Loucy (cell line): ENCODE measurements at regions not wholly inside any gene's neighbourhood (a gene's known extent, or its start where the extent isn't known, plus 50 kb on each side); places are given as distances from the start of the nearest gene placed in this dataset.
A peak's percentile ranks its signal among the peaks of the same experiment; 100 is the strongest.

Experiments
- H2AFZ ChIP-seq: fragments of 200-600 bp; sonication (generic); 2 replicates; pipeline ENCODE4 v1.6.0; 2016; ENCODE audit warnings: antibody characterized with exemption, mild to moderate bottlenecking, low read length, moderate library complexity
- H3F3A ChIP-seq: fragments of 200-600 bp; 2 replicates; pipeline ENCODE4 v1.6.0; 2016; ENCODE audit warnings: antibody characterized with exemption, low read depth, mild to moderate bottlenecking
- H3K27me3 ChIP-seq: fragments of 200-600 bp; sonication (generic); 2 replicates; pipeline ENCODE4 v1.6.1; 2014; ENCODE audit warnings: low read length, mild to moderate bottlenecking; ENCODE audit not compliant: insufficient read depth, poor library complexity, severe bottlenecking
- H3K36me3 ChIP-seq: fragments of 200-600 bp; sonication (generic); 2 replicates; pipeline ENCODE4 v1.6.1; 2016; ENCODE audit warnings: low read length; ENCODE audit not compliant: insufficient read depth
- H3K4me1 ChIP-seq: fragments of 200-600 bp; sonication (generic); 2 replicates; pipeline ENCODE4 v1.5.1; 2014; ENCODE audit warnings: low read length, mild to moderate bottlenecking; ENCODE audit not compliant: insufficient read depth, poor library complexity, severe bottlenecking
- H3K4me2 ChIP-seq: fragments of 200-600 bp; sonication (generic); 2 replicates; pipeline ENCODE4 v1.6.0; 2014; ENCODE audit warnings: antibody characterized with exemption, low read length, low read depth, mild to moderate bottlenecking; ENCODE audit not compliant: poor library complexity, severe bottlenecking
- H3K4me3 ChIP-seq: fragments of 200-600 bp; sonication (generic); 2 replicates; pipeline ENCODE4 v1.5.1; 2014; ENCODE audit warnings: low read length, mild to moderate bottlenecking, mixed read lengths; ENCODE audit not compliant: poor library complexity, severe bottlenecking
- H3K79me2 ChIP-seq: fragments of 200-600 bp; sonication (generic); 2 replicates; pipeline ENCODE4 v1.6.1; 2014; ENCODE audit warnings: low read length; ENCODE audit not compliant: insufficient read depth
- H3K9ac ChIP-seq: fragments of 200-600 bp; sonication (generic); 2 replicates; pipeline ENCODE4 v1.6.0; 2014; ENCODE audit warnings: mild to moderate bottlenecking, low read depth, low read length, moderate library complexity; ENCODE audit not compliant: poor library complexity, severe bottlenecking
- H3K9me2 ChIP-seq: fragments of 200-600 bp; sonication (generic); replicated peaks from 2 replicates; pipeline ENCODE4 v1.6.1; 2016; ENCODE audit warnings: low read depth, low read length, mixed read lengths
- H3K9me3 ChIP-seq: fragments of 200-600 bp; sonication (generic); 2 replicates; pipeline ENCODE4 v1.6.1; 2014; ENCODE audit warnings: mild to moderate bottlenecking, antibody characterized with exemption, low read length, low read depth; ENCODE audit not compliant: insufficient read depth
- H4K20me1 ChIP-seq: fragments of 200-600 bp; sonication (generic); 2 replicates; pipeline ENCODE4 v1.6.0; 2014; ENCODE audit warnings: antibody characterized with exemption, low read length, mild to moderate bottlenecking; ENCODE audit not compliant: insufficient read depth, poor library complexity, severe bottlenecking
- CTCF ChIP-seq: fragments of 200-600 bp; sonication (generic); conservative IDR thresholded peaks from 2 replicates; pipeline ENCODE4 v1.5.1; 2014; ENCODE audit warnings: mild to moderate bottlenecking, antibody characterized with exemption, low read length
- EZH2phosphoT487 ChIP-seq: fragments of 200-600 bp; IDR thresholded peaks from 2 replicates; pipeline ENCODE4 v1.6.1; 2018; ENCODE audit warnings: antibody characterized with exemption, mild to moderate bottlenecking, moderate library complexity, borderline replicate concordance

- H2AFZ ChIP-seq = peak overlapping the region; percentile 98
- H3K4me3 ChIP-seq = peak overlapping the region; percentile 73
- H3K79me2 ChIP-seq = no peaks in the 10 kb centered on the region
Observed at GRCh38 chr16:74107795-74108610, 188.6 kb upstream of the PSMD7 start.

GRCh38 chr16:74104022-74104421, 192.6 kb upstream of the PSMD7 start:
- Histone ChIP-seq H3K4me1 (peaks cover 16% of the 10 kb centered on the region), H2AFZ (peak overlapping the region; percentile 50; the same call in 1 of the 2 replicates), H3K79me2 (no peaks in the 10 kb centered on the region), H3K27me3 (no peaks in the 10 kb centered on the region), H3K9me2 (no peaks in the 10 kb centered on the region), H4K20me1 (no peaks in the 10 kb centered on the region), H3K9me3 (no peaks in the 10 kb centered on the region), H3K4me2 (no peak overlapping the region), H3K4me3 (no peak overlapping the region), H3K9ac (no peak overlapping the region), H3K36me3 (no peaks in the 10 kb centered on the region), H3F3A (no peaks in the 10 kb centered on the region)
- TF ChIP-seq CTCF (peak; percentile 37), EZH2phosphoT487 (no peak)

More at GRCh38 chr16:74107795-74108610, 188.6 kb upstream of the PSMD7 start:
- Histone ChIP-seq H3K9me2 (no peaks in the 10 kb centered on the region), H3F3A (no peaks in the 10 kb centered on the region), H4K20me1 (no peaks in the 10 kb centered on the region), H3K9me3 (no peaks in the 10 kb centered on the region), H3K4me1 (no peaks in the 10 kb centered on the region), H3K9ac (peak overlapping the region; percentile 59), H3K4me2 (peak overlapping the region; percentile 72), H3K36me3 (no peaks in the 10 kb centered on the region), H3K27me3 (no peaks in the 10 kb centered on the region)
- TF ChIP-seq EZH2phosphoT487 (no peak), CTCF (peak; percentile 97)

- Histone ChIP-seq H3K79me2 (no peaks in the 10 kb centered on the region), H3K9ac (no peak overlapping the region), H3K4me1 (peaks cover 16% of the 10 kb centered on the region), H3K27me3 (no peaks in the 10 kb centered on the region), H4K20me1 (no peaks in the 10 kb centered on the region), H3K36me3 (no peaks in the 10 kb centered on the region), H3K9me3 (no peaks in the 10 kb centered on the region), H3F3A (no peaks in the 10 kb centered on the region), H2AFZ (0 out of 2 replicates have a peak overlapping the region, but pooled peaks have one; percentile 40), H3K9me2 (no peaks in the 10 kb centered on the region), H3K4me3 (no peak overlapping the region), H3K4me2 (no peak overlapping the region)
- TF ChIP-seq EZH2phosphoT487 = no peak
- TF ChIP-seq CTCF = no peak
Observed at GRCh38 chr16:74101379-74102137, 195.1 kb upstream of the PSMD7 start.
